GM23248 (cell line): ENCODE measurements at regions not wholly inside any gene's neighbourhood (a gene's known extent, or its start where the extent isn't known, plus 50 kb on each side); places are given as distances from the start of the nearest gene placed in this dataset.

ENCODE experiments used
- EZH2 ChIP-seq: fragments of 200-600 bp; sonication (generic); IDR thresholded peaks from 2 replicates; pipeline ENCODE4 v1.6.1; 2018; ENCODE audit warnings: antibody characterized with exemption, mild to moderate bottlenecking; ENCODE audit not compliant: insufficient read depth, poor library complexity, severe bottlenecking
- EZH2phosphoT487 ChIP-seq: fragments of 200-600 bp; sonication (generic); IDR thresholded peaks from 2 replicates; pipeline ENCODE4 v1.6.1; 2018; ENCODE audit warnings: antibody characterized with exemption, moderate library complexity, mild to moderate bottlenecking, low read depth; ENCODE audit not compliant: insufficient read depth

- TF ChIP-seq EZH2 (no peak), EZH2phosphoT487 (no peak)
Measured at GRCh38 chr19:28577233-28577632, 635.7 kb downstream of the UQCRFS1 start.
